Kidney glomerular epithelial cell (primary cell): ENCODE measurements at regions not wholly inside any gene's neighbourhood (a gene's known extent, or its start where the extent isn't known, plus 50 kb on each side); places are given as distances from the start of the nearest gene placed in this dataset.

ENCODE experiments used
- DNase-seq: peaks from one replicate; lab custom pipeline; 2025; lab: John Stamatoyannopoulos, UW

GRCh38 chr17:71910002-71910401 is 210.8 kb upstream of the SOX9 start:
- DNase-seq, result no peak

GRCh38 chr17:71914042-71914441 is 206.8 kb upstream of the SOX9 start:
- DNase-seq, result no peak

DNA sequence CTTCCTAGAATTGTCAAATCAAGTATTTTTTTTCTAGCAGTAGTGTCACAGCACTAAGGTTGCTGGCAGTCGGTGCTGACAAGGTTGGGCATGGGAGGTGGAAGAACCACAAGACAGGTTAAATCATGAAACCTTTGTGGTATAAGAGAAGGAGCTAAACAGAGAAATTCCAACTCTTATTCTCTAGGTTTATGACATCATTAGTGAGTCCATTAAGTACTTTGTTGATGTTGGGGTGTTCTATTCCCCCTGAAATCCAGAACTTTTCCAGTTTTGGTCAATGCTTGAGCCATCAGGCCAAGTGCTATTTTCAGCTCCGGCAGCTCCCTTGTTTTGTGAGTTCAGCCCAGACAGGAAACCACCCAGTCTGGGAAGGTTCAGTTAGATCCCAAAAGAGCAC is 206.0 kb upstream of the SOX9 start:
- no peak for DNase-seq

DNA sequence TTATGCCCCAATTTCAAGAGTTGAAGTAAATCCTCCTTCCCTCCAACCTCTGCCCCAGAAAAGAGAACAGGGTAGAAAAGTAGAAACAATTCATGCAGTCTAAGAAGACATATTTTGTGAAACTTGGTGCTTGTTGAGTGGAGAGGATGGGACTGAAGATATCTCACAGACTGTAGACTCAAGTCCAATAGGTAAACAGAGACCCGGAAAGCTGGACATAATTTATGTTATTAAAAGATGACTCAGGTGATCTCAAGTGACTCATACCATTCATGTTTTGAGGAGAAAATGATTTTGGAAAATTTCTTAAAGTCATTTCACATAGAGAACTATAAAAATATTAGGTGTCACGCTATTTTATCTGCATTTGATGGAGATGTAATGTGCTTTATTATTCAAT is 203.1 kb upstream of the SOX9 start:
- DNase-seq, result no peak

- DNase-seq, result no peak
Observed at GRCh38 chr17:71919186-71919585, 201.6 kb upstream of the SOX9 start.

DNA sequence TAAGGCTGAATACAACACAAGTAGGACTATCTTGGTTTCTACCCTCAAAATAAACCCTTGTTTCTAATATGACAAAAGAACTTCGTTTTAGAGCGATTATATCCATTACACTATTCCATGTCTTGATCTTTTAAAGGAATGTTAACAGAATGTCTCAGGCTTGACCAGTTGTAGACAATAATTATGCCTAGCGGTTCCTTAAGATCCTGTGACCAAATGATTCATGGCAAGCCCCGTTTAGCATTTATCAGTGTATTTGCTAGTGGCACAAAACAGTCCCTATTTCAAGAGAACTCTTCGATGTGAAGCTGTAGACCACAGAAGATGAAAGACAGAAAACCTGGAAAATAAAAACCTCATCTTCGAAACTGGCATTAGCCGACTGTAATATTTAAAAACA is 200.9 kb upstream of the SOX9 start:
- no peak for DNase-seq

GRCh38 chr17:71921796-71922195 is 199.0 kb upstream of the SOX9 start:
- peak; percentile 11 for DNase-seq

DNA sequence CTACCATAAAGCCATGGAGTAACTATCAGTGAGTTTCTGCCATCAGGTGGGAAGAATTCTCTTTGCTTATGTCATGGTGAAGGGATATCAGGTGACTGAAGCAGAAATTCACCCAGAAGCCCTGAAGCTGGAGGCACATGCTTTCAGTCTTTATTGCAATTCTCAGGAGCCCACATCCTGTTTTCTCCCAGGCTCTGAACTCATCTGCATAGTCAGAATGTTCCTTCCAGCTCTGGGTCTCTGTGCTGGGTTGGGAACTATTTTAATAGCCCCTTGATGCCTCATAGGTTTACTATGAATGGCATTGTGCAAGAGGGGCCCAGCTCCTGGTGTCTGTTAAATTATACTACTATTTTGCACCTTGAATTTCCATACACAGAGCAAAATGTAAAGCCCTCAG is 198.4 kb upstream of the SOX9 start:
- DNase-seq, result peak; percentile 75

- DNase-seq, result peak; percentile 98
Observed at GRCh38 chr17:71926746-71927398, 193.9 kb upstream of the SOX9 start.

- no peak for DNase-seq
Observed at GRCh38 chr17:71933306-71933705, 187.5 kb upstream of the SOX9 start.

DNA sequence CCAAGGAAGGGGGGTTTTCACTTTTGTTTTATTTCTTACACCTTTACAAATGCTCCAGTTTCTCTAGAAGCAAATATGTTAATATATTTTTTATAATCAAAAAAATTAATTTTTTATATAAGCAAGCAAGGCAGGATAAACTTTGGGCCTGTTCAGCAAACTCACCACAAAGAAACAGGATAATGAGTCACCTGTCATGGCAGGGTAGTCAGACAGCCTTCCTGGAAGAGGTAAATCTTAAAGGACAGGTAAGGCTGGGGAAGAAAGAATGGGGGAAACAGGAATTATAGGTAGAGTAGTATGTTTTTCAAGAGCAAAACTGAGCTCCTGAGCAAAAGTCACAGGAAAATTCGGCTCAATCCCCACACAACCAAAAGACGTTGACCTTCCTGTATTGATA is 186.3 kb upstream of the SOX9 start:
- no peak for DNase-seq

- no peak for DNase-seq
Observed at GRCh38 chr17:71935341-71935740, 185.5 kb upstream of the SOX9 start.

- DNase-seq, result no peak
Observed at GRCh38 chr17:71936977-71937376, 183.8 kb upstream of the SOX9 start.

DNA sequence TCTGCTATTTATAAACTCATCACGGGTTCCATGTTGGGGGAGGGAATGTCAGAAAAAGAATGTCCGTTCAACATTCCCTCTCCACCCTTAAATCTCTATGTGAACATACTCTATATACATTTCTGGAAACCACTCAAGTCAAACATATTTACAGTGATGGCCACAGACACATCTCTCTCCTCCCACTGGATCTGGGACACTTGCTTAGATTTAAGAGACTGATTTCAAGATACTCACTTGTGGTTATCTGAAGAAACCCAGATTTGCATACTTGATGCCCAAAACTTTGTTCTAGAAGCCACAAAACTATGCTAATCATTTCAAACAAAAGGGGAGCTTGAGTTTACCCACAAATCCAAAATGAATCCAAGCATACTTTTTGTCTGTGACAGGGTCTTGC is 182.9 kb upstream of the SOX9 start:
- no peak for DNase-seq

DNA sequence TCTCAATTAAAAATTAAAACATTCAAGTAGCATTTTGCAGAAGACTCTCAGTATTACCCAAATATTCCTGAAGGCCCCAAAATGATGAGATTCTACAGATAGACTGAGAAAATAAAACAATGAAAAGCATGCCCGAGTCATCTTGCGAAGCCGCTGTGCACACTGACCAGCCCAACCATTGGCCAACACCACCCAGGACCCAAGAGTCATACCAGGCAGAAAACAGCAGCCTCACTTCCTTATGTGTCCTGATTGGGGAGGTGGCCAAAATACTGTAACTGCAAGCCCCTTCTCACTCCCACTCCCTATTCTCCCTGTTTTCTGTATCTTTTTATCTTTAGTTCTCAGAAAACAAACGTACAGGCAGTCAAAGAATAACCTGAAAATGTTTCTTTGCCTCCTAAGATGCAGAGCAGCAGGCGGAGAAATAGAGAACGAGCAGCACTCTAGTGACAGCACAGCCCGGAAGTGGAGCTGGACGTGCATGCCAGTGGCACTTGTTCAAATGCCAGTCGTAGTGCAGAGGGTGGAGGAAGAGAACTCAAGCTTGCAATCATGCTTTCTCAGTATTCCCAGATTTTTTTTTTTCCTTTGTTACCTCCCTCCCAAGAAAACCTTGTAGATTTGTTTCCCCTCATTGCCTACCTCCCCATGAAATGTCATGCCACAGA is 182.3 kb upstream of the SOX9 start:
- DNase-seq, result no peak

GRCh38 chr17:71941920-71942319 is 178.9 kb upstream of the SOX9 start:
- DNase-seq, result no peak

DNA sequence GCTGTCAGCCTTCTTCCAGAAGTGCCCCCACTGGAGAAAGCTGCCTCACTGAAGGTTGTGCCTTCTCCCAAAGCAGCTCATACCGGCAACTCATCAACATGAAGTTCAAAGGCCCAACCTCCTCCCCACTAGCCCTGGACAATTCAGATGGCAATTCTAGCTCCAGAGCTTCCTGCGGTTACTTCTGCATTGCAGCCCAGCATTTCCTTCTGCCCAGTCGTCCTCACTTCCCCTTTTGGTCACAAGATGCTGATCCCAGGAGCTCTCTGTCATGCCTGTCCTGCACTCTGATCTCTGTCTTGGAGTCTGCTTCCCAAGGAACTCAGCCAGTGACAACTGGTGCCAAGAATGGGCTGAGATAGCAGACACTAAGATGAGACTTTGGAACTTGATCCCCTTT is 178.2 kb upstream of the SOX9 start:
- no peak for DNase-seq

GRCh38 chr17:71948703-71949422 is 172.0 kb upstream of the SOX9 start:
- DNase-seq, result no peak

DNA sequence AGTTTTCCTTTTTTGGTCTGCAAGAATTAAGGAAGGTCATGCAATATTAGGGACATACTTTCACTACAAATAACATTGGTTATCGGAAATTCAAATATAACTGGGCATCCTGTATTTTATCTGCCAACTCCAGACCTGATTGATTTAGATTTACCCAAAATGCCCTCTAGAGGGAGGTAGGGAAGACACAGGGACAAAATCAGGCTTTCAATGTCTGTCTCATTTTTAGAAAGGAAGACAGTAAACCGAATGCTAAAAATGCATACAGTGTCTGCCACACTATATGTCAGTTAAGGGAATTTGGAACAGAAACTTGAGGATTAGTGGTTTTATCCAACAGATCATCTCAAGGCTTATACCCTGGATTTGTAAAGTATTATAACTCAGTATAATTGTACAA is 161.7 kb upstream of the SOX9 start:
- DNase-seq, result peak; percentile 28

- DNase-seq, result no peak
Observed at GRCh38 chr17:71963351-71963750, 157.5 kb upstream of the SOX9 start.

DNA sequence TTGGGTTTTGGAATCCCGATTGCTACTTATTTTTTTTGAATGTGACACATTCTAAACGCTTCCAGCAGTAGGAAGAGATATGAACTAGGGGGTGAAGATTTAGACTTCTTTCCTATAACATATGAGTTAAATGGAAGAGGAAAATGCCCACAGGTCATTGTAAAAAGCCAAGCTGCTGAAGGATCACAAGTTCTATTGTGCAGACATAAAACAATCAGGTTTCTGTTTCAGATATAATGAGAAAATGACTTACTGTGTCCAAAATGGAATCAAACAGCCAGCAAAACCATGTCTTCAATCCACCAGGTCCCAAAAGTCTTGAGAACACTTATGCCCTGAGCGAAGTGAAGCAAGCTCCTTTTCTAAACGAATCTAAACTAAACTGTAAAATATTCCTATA is 157.0 kb upstream of the SOX9 start:
- DNase-seq, result no peak

DNA sequence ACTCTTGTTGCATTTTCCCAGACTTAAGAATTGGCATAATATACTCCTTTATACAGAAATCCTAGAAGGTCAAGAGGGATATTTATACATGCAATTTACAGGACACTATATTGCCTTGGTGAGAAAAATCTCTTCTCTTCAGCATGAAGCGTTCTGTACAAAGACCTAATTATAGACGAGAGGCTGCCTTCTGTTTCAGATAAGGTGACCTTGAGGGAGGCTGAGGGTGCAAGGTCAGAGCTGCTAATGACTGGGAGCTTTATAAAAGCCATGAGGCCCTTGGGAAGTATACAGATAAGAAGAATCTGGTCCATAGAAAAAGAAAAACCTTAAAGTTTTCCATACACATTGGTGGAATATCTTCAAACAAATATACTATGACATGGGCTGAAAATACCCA is 156.3 kb upstream of the SOX9 start:
- DNase-seq, result no peak

- DNase-seq, result no peak
Observed at GRCh38 chr17:71966055-71966454, 154.8 kb upstream of the SOX9 start.
